Hematopoietic multipotent progenitor cell treated with erythropoietin and hydrocortisone succinate and interleukin-3 and kit ligand, for 6 days (in vitro differentiated cells): ENCODE measurements at regions not wholly inside any gene's neighbourhood (a gene's known extent, or its start where the extent isn't known, plus 50 kb on each side); places are given as distances from the start of the nearest gene placed in this dataset.
A peak's percentile ranks its signal among the peaks of the same experiment; 100 is the strongest.
"Not testable (repeated sequence)": the region's sequence is repeated elsewhere in the genome, so short reads cannot be mapped to it uniquely, and the experiment has no call there.

ENCODE experiments used
- DNase-seq: peaks from one replicate; pipeline ENCODE4 v3.0.0-alpha.2; 2015

DNA sequence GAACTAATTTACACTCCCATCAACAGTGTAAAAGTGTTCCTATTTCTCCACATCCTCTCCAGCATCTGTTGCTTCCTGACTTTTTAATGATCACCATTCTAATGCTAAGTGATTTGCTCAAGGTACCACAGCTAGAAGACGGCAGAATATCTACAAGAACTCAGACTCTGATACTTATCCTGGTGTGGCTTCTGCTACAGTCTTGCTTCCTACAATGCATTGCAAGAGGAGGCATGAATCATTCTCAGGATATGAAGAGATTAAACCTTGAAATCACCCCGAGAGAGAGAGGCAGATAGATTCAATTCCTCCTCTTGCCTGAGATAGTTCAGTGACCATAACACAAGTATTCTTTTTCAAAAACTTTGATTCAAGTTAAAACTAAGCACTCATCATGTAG lies 306.4 kb downstream of the TBC1D4 start:
- no peak for DNase-seq

DNA sequence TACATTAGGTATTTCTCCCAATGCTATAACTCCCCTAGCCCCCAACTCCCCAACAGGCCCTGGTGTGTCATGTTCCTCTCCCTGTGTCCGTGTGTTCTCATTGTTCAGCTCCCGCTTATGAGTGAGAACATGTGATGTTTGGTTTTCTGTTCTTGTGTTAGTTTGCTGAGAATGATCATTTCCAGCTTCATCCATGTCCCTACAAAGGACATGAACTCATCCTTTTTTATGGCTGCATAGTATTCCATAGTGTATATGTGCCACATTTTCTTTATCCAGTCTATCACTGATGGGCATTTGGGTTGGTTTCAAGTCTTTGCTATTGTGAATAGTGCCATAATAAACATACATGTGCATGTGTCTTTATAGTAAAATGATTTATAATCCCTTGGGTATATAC lies 306.9 kb downstream of the TBC1D4 start:
- not testable (repeated sequence) for DNase-seq

DNA sequence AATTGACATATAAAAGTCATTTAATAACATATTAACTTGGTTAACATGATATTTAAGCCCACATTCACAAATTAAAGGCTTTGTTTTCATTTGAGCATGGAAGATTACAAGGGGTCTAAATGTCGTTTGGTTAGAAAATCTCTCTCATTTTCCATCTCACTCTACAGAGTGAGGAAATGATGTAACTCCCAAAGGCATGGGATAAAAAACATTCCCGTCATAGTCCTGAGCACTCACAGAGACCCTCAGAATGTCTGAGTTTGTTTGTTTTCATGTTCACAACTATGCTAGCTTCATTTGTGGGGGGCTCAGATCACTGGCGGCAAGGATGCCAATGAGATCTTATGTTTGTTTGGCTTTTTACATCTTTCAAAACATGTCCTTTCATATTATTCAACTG lies 307.5 kb downstream of the TBC1D4 start:
- DNase-seq = no peak

DNA sequence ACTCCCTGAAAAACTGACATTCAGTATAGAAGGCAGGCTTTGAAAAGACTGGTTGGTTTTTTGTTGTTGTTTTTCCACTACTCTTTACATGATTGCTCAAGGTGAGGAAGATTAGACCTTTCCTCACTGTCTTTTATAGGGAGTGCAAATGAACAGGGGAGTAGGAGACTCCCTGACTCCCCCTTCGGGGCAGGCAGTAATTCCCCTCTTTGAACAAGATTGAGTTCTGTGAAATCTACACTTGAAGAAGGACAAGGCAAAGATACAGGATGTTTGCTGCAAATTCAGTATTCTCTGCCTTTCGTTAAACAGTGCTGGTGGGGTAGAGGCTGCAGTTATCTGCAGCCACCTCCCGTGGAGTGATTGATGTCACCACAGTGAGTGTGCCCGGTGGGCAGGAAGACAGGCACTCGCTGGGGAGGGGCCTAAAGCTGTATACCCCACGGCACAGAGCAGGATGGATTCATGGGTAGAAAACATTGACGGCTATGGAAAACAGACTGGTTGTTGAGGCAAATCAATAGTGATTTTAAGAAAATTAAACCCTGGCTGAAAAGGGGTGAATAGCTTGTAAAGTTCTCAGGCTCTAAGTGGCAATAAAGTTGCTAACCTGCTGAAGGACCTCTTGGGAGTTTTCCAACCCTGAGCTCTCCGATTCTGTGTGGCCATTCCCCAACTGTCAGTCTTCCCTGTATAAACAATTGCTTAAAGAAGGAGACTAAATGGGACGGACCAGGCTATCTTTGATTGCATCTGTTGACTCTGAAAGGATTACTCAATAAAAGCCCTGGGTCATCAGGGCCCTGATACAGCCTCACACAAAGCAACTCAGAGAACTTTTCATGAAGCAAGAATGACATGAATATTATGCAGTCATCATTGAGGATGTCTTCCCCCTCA lies 308.3 kb downstream of the TBC1D4 start:
- DNase-seq = peak; percentile 31

DNA sequence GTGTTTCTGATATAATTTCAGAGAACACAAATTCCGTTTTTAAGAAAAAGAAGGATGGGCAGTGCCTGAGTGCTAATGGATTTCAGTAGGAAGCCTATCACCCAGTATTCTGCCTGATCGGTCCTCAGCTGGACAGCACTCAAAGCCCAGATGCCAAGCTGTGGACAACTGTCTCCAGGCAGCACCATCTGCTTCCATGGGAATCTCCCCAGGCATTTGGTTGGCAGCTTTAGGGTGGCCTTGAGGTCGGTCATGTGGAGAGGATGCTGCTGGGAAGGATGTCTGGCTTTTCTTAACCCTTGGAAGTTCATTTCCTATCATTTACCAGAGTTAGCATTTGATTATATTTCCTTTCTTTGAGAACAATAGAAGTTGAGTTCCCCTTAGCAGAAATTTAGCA lies 311.7 kb downstream of the TBC1D4 start:
- no peak for DNase-seq

GRCh38 chr13:75165543-75166230 lies 316.3 kb downstream of the TBC1D4 start:
- DNase-seq = no peak

DNA sequence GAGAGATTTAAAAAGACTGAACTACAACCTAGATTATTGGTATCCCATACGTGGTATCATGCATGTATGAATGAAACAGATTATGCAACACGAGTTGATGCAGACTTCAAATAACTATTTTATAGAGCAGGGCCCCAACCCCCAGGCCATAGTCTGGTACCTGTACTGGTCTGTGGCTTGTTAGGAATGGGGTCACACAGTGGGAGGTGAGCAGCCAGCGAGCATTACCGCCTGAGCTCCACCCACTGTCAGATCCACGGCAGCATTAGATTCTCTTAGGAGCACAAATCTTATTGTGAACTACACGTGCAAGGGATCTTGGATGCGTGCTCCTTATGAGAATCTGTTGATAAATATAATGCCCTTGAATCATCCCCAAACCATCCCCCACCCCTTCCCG lies 320.2 kb downstream of the TBC1D4 start:
- DNase-seq = no peak

DNA sequence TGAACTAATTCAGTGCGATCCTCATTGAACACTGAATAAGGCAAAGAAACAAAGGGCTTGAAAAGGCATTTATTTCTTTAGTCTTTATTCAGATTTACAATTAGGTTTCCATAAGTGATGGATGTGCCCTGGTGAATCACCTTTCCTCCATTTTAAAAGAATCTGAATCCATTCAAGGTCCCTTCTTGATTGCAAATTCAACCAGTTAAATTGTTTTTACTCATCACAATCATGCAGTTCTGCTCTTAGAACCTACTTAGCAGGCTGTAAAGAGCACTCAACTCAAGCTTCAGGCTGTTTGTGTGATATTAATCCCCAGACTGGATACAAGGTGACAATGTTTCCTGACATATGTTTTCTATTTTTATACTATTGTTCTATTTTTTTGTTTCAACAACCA lies 321.0 kb downstream of the TBC1D4 start:
- no peak for DNase-seq

GRCh38 chr13:75154331-75154730 lies 327.6 kb downstream of the TBC1D4 start:
- no peak for DNase-seq

- DNase-seq = peak; percentile 30
These were observed 328.1 kb downstream of the TBC1D4 start for GRCh38 chr13:75153834-75154233.

- no peak for DNase-seq
These were observed 328.6 kb downstream of the TBC1D4 start for GRCh38 chr13:75153386-75153785.

DNA sequence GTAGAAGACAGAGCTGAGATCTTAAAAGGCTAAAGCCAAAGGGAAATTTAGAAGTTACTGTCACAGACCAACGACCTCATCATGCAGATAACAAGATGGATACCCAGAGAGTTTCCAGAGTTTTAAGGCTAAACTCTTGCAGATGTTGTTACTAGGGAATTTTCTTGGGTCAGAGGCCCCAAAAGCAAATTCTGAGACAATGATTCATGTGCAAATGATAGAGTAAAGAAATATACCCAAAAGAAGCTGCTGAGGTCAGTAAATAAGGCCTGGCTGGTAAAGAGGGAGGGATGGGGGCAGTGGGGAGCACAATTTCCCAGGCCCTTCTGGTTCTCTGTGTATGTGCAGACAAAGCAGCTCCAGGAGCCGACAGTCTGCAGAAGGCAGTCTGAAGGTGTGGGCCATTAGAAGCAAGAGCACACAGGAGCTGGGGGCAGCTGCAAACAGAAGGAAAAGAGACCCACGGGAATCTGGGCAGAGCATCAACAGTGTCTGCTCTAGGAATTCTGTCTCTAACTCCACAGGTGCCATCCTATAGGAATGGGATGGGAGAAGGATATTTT lies 330.8 kb downstream of the TBC1D4 start:
- DNase-seq = no peak

- DNase-seq = no peak
These were observed 332.2 kb downstream of the TBC1D4 start for GRCh38 chr13:75149776-75150175.

GRCh38 chr13:75147946-75148345 lies 334.0 kb downstream of the TBC1D4 start:
- DNase-seq = no peak

- no peak for DNase-seq
These were observed 335.5 kb downstream of the TBC1D4 start for GRCh38 chr13:75146436-75146835.

GRCh38 chr13:75145927-75146326 lies 336.0 kb downstream of the TBC1D4 start:
- no peak for DNase-seq

DNA sequence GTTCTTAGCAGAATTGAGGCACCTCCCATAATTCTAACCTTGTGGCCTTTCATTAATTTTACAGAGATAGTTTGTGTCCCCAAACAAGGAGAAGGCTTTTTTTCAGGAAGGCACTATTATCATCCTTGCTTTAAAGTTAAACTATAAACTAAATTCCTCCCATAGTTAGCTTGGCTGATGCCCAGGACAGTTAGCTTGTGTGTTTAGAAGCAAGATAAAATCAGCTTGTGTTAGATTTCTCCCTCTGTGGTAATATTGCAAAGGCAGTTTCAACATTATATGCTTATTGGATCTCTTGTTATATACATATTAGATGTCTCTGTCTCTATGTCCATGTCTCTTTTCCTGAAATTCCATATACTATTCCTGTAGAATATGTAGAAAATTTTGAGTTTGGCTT lies 342.7 kb downstream of the TBC1D4 start:
- DNase-seq = peak; percentile 16

DNA sequence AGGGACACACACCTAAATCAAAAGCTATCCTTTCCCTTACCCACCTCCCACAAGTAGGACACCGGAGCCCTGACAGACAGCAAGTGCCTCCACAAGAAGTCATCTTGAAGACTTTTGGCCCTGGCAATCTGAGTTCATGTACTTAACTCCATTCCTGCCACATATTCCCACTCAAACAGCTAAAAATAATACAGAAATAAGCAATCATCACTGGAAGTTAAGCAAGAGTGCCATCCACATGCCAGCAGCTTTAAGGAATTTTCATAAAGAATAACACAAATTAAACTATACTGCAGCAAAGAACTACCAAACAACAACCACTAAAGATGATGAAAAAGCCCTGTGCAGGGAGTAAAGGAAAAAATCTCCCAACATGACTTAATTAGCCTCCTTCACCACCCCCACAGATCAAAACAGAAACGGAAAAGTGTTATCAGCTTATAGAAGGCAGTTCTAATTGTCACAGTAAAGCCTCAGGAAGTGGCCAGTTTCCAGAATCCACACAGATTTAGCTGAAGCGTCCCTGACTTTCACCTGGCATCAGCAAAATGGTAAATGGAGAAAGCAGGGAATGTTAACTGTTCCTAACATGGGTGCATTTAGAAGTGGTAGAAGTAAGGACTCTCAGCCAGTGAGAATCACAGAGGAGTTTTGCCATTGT lies 343.9 kb downstream of the TBC1D4 start:
- DNase-seq = no peak

GRCh38 chr13:75136151-75136550 lies 345.8 kb downstream of the TBC1D4 start:
- peak; percentile 28 for DNase-seq

DNA sequence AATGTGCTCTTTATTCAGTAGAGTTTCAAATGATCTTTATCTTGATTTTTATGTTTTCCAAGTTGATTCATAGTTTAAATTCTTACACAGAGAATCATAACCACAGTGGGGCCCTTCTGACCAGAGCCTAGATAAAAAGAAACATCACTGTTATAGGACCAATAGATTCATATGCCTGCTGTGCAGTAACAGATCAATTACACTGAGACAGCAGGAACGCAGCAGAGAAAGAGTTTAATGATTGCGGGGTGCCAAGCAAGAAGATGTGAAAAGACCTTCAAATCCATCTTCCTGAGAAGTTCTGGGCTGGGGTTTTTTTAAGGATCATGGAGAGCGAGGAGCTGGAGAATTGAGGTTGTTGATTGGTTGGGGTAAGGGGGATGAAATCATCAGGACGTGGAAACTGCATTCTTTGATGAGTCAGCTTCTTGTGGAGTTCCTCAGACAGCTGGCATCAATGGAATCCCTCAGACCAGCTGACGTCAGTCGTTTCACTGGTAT lies 346.6 kb downstream of the TBC1D4 start:
- no peak for DNase-seq

- no peak for DNase-seq
These were observed 349.0 kb downstream of the TBC1D4 start for GRCh38 chr13:75132701-75133695.

DNA sequence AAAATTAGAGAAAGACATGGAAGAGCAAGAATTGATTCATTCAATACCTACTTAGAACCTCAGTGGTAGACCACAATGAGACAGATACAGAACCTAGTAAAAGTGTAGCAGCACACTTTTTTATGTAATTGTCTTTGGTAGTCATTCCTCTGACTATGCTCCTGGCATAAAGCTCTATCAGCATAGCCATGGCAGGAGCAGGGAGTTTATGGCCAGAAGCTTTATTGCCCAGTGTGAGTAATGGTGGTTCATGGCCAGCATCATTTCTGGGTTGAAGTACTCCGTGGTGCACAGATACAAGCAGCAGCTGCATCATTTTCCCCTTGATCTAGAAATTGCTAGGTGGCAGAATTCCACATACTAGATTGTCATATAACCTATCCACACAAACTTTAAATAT lies 352.6 kb downstream of the TBC1D4 start:
- no peak for DNase-seq
